ENCODE measurements at regions not wholly inside any gene's neighbourhood (a gene's known extent, or its start where the extent isn't known, plus 50 kb on each side); places are given as distances from the start of the nearest gene placed in this dataset.

- TF ChIP-seq CTCF (IDR thresholded peaks at IDR 0.05) (no peak), MYC (IDR thresholded peaks at IDR 0.05; ENCODE audit: borderline replicate concordance, low read length) (no peak), JUN (IDR thresholded peaks at IDR 0.05) (no peak), CEBPB (IDR thresholded peaks at IDR 0.05) (no peak), PBX3 (IDR thresholded peaks at IDR 0.05) (no peak), EP300 (IDR thresholded peaks at IDR 0.05) (no peak), GATA3 (IDR thresholded peaks at IDR 0.05; ENCODE audit: borderline replicate concordance) (no peak), REST (IDR thresholded peaks at IDR 0.05) (no peak)
Observed at GRCh38 chr17:59506894-59507726, 58.3 kb upstream of the DHX40 start.
